ENCODE measurements at regions not wholly inside any gene's neighbourhood (a gene's known extent, or its start where the extent isn't known, plus 50 kb on each side); places are given as distances from the start of the nearest gene placed in this dataset.

DNA sequence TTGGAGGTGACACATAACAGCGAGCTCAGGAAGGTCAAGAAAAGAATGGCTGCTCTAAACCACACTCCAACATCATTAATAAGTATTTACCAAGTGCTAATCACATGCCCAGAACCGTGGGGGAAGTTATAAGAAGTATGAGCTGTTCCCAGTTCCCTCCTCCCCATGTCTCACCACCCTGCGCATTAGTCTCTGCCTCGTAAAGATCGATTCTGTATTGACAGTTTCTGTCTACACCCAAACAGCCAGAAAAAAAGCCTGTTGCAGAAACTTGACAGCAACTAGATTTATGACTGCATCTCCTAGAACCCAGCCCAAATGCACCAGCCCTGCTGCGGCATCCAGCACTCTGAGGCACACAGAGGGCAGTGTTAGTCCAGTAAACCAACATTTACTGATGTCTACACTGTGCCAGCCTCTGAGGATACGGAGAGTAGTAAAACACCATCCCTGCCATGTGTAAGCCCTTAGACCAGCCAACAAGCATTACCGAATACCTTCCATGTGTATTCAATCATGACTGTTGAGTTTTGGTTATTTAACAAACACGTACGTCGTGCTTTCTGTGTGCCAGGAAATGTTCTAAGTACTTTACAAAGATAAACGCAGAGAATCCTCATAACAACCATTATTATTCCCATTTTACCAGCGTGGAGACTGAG, 63.6 kb upstream of the ZBTB40 start:
- no peak for DNase-seq

DNA sequence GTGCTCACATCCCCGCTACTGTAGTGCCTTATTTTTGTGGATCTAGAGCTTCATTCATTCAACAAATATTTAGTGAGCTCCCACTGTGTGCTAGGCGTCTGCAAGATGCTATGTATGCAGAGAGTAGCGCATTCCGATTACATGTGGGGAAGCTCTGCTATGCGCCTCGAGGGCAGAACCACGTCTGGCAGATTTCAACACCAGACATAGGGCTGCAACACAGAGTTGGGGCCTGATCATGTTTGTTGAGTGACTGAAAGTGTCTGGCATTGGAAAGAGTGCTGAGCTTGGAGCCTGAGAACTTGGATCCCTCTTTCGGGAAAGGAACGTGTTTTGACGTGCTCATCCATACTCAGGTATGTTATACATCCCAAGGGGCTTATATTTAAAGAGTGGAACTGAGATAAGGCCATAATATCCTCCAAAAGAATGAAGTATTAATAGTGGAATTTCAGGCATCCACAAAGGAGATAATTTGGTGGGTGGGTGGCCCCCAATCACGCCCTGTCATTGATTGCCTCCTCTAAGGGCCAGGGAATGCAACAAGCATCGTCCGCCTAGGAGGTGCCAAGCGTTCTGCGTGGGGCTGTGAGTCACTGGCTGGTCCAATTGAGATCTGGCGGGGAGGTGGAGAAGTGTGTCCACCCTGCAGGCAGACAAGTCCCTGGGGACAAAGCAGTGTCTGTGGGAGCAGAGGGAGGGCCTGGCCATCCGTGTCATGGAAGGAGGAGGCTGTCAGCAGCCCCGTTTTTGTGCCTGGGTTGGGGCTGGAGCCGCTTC, 62.8 kb upstream of the ZBTB40 start:
- DNase-seq, result no peak

DNA sequence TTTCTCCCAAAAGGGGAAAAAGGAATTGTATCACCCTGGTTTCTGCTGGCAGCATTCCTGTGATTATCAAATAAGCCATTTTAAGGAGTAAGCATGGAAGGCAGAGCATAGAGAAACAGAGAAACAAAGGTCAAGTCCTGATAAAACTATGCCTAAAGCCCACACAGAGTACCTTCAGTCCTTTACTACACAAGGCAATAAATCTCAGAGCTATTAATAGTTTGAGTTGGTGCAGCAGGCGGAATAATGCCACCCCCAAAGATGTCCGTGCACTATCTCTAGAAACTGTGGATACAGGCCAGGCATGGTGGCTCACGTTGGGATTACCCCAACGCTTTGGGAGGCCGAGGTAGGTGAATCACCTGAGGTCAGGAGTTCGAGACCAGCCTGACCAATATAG, 58.1 kb upstream of the ZBTB40 start:
- DNase-seq, result no peak

DNA sequence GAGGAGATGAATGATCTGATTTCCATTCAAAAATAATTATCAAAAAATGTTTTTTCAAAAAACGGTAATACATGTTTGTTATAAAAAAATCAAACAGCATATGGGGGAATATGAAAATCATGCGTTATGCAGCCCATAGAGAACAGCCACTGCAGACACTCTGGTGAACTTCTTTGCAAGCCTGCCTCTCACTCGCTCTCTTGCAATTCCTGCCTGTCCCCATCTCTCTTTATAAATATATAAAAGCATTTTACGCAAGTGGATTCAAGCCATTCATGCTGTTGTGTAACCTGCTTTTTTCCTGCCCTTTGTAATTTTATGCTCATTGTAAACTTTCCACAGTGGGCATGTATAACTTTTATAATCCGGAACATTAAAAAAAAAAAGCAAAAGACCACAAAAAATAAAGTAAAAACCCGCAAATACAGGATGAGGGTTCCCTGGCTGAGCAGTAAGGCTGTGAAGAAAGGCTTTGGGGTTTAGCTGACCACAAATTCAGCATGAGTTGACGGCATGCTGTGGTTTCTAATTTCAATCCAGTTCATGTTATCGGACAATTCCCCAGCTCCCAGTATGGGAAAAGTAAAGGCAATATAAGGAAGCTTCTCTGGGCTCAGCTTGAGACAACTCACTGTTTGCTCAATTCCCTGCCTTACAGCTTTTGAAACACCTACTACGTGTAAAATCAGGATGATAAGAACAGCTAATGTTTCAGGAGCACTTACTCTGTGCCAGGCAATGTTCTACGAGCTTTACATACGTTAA, 52.8 kb upstream of the ZBTB40 start:
- no peak for DNase-seq

DNA sequence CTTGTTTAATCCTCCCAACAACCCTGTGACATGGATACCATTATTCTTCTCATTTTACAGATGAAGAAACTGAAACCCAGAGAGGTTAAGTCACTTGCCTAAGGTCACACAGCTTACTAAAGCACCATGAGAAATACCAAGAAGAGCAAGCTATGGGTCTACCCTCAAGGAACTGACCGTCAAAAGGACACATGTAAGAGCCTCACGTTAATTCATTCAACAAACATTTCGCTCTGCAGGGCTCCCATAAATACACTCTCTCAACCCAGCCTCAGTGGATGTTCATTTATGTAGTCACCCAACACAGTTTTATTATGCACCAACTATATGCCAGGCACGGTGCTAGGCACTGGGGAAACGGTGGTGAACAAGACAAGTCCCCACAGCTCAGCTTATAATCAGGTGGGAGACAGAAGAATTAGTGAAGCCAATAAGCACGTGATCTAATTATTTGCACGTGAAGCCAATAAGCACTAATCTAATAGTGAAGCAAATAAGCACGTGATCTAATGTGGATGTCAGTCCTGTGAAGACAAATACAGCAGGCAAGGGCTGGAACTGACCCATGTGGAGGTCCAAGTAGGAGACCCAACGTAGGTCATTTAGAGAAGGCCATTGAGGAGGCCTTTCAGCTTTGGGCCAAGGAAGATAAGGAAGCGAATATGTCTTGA, 52.1 kb upstream of the ZBTB40 start:
- no peak for DNase-seq

Measured in RPMI8226 (cell line).